ENCODE measurements at regions not wholly inside any gene's neighbourhood (a gene's known extent, or its start where the extent isn't known, plus 50 kb on each side); places are given as distances from the start of the nearest gene placed in this dataset.
A peak's percentile ranks its signal among the peaks of the same experiment; 100 is the strongest.
"Not testable (repeated sequence)": the region's sequence is repeated elsewhere in the genome, so short reads cannot be mapped to it uniquely, and the experiment has no call there.

DNA sequence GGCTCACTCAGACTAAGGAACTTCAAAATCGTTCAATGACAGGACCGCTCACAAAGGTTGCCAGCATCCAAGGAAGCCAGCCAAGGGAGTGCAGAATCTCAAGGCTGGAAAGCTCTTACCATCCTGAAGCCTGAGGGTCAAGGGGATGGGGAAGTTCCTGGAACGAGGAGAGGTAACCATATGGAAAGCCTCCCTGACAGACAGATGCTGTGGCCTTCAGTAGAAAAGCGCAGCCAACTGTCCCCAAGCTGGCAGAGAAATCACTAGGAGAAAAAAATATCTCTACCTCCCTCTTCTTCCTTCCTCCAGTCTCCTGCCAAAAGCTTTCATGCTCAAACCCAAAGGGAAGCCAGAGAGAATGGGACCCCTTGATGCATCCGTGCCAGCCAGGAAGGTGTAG lies 90.5 kb upstream of the RANBP3L start:
- peak in 1 of 2 experiments; percentile 36 for DNase-seq

GRCh38 chr5:36392818-36393217 lies 91.1 kb upstream of the RANBP3L start:
- DNase-seq: peak in 1 of 2 experiments; percentile 17

DNA sequence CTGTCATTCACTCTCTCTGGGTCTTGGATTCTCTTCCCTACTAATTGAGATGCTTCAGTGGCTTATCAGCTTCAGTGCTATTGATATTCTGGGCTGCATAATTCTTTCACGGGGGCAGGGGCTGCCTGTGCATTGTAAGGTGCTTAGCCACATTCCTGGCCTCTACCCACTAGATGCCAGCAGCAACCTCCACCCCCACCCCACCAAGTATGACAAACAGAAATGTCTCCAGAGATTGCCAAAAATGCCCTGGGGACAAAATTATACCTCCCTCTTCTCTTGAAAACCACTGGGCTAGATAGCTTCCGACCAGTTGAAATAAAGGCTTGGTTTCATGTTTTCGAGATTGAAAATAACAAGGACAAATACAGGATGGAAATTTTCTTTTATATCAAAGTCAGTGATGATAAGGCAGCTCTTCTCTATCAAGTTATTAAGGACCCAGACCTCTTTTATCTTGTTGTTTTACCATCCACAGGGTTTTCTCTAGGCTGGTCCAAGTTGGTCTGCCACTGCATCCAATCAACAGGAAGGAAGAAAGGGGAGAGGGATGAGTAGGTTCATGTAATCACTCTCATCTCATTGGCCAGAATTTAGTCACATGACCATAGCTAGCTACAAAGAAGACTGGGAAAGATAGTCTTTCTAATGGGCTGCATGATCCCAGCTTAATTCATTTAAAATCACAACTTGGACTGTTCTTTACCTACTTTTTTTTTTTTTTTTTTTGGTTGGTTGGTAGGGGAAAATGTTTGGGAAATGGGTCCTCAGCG lies 92.1 kb upstream of the RANBP3L start:
- DNase-seq: no peak

GRCh38 chr5:36395260-36395659 lies 93.6 kb upstream of the RANBP3L start:
- DNase-seq: no peak

- not testable (repeated sequence) for DNase-seq
These were observed 94.2 kb upstream of the RANBP3L start for GRCh38 chr5:36395947-36396346.

DNA sequence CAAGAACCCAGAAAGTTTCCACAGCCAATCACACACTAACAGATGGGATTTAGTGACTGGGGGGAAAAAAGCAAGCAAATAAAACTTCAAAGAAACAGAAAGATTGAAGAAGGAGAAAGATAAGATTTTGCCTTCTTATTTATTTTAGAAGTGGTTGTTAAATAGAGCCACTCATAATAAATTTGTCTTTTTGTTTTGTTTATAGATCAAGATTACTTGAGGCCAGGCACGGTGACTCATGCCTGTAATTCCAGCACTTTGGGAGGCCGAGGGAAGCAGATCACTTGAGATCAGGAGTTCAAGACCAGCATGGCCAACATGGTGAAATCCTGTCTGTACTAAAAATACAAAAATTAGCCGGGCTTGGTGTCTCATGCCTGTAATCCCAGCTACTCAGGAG lies 94.9 kb upstream of the RANBP3L start:
- DNase-seq: no peak

DNA sequence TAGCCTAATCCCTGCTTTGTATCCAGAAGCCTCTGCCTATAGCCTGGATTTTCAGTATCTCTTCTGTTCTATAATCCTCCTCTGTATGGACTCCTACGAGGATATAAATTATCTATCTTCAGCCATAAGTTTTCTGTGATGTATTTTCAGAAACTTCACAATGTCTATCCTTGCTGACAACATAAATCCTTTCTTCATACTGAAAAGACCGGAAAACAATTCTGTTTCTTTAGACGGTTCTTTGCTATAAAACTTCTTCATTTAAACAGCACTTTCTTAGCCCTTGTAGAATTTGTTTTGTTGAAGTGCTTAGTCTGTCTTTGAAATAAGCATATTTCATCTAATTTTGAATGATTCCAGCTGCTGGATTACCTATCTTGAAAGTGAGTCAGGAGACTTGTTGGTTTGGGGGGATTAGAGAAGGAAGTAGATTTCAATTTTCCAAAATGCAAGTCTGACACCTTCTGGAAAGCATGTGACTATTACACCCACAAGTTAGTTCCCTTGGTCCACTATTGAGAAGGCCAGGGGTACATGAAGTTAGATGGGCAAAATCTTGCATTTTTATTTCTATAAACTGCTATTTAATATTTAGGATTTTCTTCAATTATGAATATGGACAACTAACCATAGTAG lies 96.3 kb upstream of the RANBP3L start:
- DNase-seq: peak; percentile 26 to 61

GRCh38 chr5:36402512-36402906 lies 100.8 kb upstream of the RANBP3L start:
- DNase-seq: no peak

DNA sequence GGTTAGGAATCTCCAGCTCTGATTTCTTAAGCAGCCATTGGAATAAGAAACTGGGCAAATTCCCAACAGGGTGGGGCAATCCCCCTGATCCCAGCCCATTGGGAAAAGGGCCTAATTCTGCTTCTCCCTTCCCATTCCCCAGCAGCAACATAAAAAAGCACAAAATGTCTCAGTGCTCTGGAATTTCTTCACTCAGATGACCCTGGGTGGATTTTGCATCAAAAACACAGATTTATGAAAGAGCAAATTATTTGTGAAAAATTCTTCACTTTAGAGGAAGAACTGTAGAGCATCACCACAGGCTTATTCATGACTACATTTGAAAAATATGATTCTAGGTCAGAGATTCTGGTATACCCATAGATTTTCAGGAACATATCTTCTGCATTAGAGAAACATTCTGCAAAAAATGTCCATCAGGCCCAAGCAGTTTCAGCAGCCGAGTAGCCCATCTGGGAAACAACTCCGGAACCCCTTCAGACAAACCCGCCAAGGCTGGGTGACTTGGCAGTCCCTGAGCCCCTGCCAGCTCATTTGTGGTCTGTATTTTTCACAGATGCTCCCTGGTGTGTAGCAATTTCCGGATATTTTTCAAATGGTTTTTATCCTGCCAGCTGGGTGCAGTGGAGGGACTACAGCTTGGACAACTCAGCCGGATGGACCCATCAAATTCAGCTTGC lies 102.1 kb upstream of the RANBP3L start:
- DNase-seq: no peak

- DNase-seq: no peak
These were observed 104.3 kb upstream of the RANBP3L start for GRCh38 chr5:36406023-36406422.

GRCh38 chr5:36407396-36407795 lies 105.7 kb upstream of the RANBP3L start:
- no peak for DNase-seq

DNA sequence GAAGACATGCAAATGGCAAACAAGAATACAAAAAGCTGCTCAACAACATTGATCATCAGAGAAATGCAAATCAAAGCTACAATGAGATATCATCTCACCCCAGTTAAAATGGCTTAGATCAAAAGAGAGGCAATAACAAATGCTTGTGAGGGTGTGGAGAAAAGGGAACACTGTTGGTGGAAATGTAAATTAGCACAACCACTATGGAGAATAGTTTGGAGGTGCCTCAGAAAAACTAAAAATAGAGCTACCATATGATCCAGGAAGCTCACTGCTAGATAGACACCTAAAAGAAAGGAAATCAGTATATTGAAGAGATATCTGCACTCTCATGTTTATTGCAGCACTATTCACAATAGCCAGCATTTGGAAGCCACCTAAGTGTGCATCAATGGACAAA lies 108.0 kb upstream of the RANBP3L start:
- DNase-seq: not testable (repeated sequence)

DNA sequence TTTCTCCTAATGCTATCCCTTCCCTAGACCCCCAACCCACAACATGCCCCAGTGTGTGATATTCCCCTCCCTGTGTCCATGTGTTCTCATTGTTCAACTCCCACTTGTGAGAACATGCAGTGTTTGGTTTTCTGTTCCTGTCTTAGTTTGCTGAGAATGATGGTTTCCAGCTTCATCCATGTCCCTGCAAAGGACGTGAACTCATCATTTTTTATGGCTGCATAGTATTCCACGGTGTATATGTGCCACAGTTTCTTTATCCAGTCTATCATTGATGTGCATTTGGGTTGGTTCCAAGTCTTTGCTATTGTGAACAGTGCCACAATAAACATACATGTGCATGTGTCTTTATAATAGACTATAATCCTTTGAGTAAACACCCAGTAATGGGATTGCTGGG lies 109.0 kb upstream of the RANBP3L start:
- DNase-seq: not testable (repeated sequence)

DNA sequence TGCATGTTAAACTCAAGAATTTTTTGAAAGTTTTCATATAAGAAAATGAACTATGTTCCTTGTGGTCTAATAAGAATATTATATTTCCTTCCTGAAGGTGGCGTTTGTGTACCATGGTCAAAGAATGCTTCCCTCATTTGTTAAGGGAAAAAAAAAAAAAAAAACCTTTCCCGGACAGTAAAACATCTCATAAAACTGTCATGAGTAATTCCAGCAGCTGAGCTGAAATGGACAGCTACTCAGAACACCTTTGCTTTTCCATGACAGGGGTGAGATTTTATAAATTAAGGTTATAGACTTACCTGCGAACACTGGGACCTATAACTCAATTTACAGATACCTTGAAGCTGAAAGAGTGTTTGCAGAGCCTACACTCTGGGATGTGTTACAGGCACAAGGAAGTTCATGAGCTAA lies 113.2 kb upstream of the RANBP3L start:
- peak in 1 of 2 experiments; percentile 57 for DNase-seq

DNA sequence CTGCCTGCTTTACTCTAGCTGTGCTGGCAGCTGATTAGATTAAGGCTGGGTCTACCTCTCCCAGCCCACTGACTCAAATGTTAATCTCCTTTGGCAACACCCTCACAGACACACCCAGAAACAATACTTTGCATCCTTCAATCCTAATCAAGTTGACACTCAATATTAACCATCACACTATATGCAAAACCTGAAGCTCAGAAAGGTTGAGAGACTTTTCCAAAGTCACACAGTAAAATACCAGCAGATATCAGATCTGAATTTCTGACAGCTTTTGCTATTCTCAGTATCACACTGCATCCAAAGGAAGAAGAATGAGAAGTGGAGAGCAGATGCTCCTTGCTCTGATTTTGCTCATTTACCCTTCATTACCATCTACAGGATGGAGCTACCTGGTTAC lies 114.9 kb upstream of the RANBP3L start:
- no peak for DNase-seq

GRCh38 chr5:36417221-36417620 lies 115.5 kb upstream of the RANBP3L start:
- no peak for DNase-seq

- DNase-seq: no peak
These were observed 116.0 kb upstream of the RANBP3L start for GRCh38 chr5:36417668-36418067.

GRCh38 chr5:36418152-36418979 lies 116.7 kb upstream of the RANBP3L start:
- DNase-seq: no peak

GRCh38 chr5:36421256-36421655 lies 119.6 kb upstream of the RANBP3L start:
- DNase-seq: no peak

- no peak for DNase-seq
These were observed 121.2 kb upstream of the RANBP3L start for GRCh38 chr5:36422952-36423351.

- no peak for DNase-seq
These were observed 122.0 kb upstream of the RANBP3L start for GRCh38 chr5:36423578-36424307.

- DNase-seq: not testable (repeated sequence)
These were observed 124.4 kb upstream of the RANBP3L start for GRCh38 chr5:36426070-36426469.

All from NCI-H524 (cell line).